Mononuclear cell (primary cell): ENCODE measurements at regions not wholly inside any gene's neighbourhood (a gene's known extent, or its start where the extent isn't known, plus 50 kb on each side); places are given as distances from the start of the nearest gene placed in this dataset.

Source experiments
- H3K27me3 ChIP-seq: 2 replicates; pipeline ENCODE4 v1.6.0; 2011; ENCODE audit warnings: low read length, control low read depth; ENCODE audit not compliant: insufficient read depth
- H3K4me1 ChIP-seq: 2 replicates; pipeline ENCODE4 v1.5.1; 2011; ENCODE audit warnings: mild to moderate bottlenecking, low read length, control low read depth; ENCODE audit not compliant: insufficient read depth
- H3K4me3 ChIP-seq: 2 replicates; pipeline ENCODE4 v1.5.1; 2011; ENCODE audit warnings: mild to moderate bottlenecking, low read length, moderate library complexity
- H3K9me3 ChIP-seq: 2 replicates; pipeline ENCODE4 v1.5.1; 2011; ENCODE audit warnings: low read depth, mild to moderate bottlenecking, control low read depth, low read length

DNA sequence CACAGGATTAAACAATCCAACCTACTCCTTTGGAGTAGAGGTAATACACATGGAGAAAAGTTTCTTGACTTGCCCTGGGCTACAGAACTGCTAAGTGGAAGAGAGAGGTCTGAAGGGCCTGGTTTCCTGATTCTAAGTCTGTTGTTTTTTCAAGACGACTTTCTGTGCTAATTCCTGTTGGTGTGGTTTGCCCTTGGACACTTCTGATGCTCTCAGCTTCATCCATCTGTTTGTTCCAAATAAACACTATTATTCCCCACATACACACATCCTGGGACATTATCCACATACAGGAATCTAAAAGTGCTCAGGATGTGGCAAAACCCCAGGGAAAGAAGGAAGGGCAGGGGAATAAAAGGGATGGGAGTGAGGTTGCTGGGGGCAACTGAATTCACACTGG is 393.5 kb upstream of the TBL1XR1 start:
- no peaks in the 10 kb centered on the region for H3K27me3 ChIP-seq
- H3K4me1 ChIP-seq: peaks cover 23% of the 10 kb centered on the region
- no peak overlapping the region for H3K4me3 ChIP-seq
- H3K9me3 ChIP-seq: no peaks in the 10 kb centered on the region

DNA sequence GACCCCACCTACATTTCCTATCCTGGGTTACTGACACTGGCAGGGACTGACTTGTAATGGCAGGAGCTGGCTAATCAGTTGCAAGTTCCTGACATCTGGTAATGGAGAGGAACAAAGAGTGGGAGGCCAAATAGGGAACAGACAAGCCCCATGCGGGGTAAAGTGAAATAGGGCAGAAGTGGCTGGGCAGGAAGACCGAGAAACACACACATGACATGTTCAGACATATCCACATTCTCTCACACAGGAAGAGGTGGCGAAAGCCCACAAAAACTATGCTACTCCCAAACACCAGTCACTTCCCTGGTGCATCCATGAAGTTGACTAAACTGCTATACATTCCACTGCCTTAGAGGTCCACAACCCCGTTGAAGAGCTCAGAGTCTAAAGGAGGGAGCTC is 394.1 kb upstream of the TBL1XR1 start:
- no peak overlapping the region for H3K4me3 ChIP-seq
- H3K4me1 ChIP-seq: peaks cover 27% of the 10 kb centered on the region
- no peaks in the 10 kb centered on the region for H3K9me3 ChIP-seq
- H3K27me3 ChIP-seq: no peaks in the 10 kb centered on the region

DNA sequence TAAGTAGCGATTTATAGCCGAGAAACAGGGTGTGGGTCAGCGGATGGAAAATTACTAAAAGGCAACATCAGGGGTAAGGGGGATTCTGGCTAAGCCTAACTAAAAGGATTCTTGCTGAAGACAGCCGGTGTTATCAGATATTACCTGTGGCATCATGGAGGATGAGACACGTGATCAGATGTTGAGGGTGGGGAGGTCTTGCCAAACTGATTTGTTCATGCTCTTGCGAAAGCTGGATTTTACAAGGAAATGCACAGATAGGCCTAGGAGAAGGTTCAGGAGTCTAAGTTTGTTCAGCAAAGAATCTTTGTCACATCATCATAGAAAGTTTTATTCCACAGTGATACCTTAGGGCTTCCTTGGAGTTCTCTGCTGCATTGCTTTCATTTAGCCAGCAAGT is 396.8 kb upstream of the TBL1XR1 start:
- H3K4me1 ChIP-seq: peaks cover 54% of the 10 kb centered on the region
- no peak overlapping the region for H3K4me3 ChIP-seq
- no peaks in the 10 kb centered on the region for H3K9me3 ChIP-seq
- no peaks in the 10 kb centered on the region for H3K27me3 ChIP-seq

DNA sequence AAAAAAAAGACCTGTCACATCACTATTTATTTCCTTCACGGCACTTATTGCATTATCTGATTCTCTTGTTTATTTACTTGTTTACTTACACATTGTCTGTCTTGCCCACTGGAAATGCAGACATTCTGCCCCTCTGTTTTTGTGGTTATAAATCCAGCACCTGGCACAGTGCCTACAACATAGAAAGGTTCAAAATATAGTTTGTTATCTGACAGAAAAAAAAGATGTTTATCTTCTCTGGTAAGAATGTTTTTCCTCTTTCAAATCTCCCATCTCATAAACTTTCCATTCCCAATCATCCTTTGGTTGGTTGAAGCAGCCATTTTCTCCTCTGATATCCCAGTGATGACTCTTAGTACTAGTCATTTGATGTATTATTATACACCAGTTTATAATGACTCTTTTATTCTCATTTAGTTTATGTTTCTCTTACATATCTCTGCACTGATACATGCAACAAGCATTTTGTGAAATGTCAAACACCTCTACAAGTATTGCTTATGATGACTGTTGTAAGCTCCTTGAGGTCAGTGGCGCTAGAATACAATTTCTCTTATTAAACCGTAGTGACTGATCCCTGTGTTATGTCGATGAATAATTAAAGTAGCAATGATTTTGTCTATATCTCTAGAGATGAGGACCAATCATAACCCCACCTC is 398.4 kb upstream of the TBL1XR1 start:
- Histone ChIP-seq H3K27me3 (no peaks in the 10 kb centered on the region), H3K4me1 (peaks cover 61% of the 10 kb centered on the region), H3K9me3 (no peaks in the 10 kb centered on the region), H3K4me3 (no peak overlapping the region)

DNA sequence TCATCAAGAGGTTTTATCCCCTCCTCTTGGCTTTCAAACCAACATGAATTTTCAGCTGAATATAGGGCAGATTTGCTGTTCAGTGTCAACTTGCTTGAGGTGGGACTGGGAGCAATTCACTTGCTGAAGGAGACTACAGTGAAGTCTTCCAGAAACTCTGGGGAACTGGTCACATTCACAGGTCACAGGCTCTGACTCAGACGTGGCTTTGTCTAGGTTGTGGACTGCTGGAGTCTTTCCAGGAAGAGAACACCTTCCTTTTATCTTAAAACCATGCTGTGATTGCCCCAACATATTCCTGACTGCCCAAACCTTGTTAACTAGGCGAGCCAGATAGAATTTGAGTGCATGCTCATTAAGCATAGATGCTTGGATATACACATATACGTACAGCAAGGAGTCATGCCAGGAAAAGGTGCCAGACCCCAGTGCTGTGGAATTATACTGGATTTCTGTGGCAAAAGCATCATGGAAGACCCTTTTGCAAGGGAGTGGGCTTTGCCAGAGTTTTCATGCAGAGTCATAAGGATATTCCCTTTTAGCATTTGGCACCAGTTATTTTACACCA is 399.1 kb upstream of the TBL1XR1 start:
- Histone ChIP-seq H3K4me3 (no peak overlapping the region), H3K4me1 (peaks cover 61% of the 10 kb centered on the region), H3K9me3 (no peaks in the 10 kb centered on the region), H3K27me3 (no peaks in the 10 kb centered on the region)

DNA sequence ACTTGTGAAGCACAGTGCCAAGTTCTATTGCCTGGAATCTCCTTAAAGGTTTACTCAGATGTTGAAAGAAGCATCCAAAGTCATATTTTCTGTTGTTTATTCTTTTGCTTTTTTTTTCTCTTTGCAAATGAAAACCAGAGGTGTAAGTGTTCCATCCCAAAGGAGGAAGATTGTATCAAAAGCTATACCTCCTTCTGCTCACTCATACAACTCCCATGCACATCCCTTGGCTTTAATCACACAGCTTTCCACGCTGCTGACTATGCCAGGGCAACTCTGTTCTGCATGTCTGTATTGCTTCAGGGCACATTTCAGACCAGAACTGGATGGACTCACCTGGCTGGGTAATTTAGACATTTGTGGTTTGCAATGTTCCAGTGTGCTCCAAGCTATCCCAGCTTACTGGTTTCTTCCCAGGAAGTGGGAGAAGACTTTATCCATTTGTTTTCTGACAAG is 399.6 kb upstream of the TBL1XR1 start:
- Histone ChIP-seq H3K4me3 (no peak overlapping the region), H3K27me3 (no peaks in the 10 kb centered on the region), H3K4me1 (peaks cover 59% of the 10 kb centered on the region), H3K9me3 (no peaks in the 10 kb centered on the region)

DNA sequence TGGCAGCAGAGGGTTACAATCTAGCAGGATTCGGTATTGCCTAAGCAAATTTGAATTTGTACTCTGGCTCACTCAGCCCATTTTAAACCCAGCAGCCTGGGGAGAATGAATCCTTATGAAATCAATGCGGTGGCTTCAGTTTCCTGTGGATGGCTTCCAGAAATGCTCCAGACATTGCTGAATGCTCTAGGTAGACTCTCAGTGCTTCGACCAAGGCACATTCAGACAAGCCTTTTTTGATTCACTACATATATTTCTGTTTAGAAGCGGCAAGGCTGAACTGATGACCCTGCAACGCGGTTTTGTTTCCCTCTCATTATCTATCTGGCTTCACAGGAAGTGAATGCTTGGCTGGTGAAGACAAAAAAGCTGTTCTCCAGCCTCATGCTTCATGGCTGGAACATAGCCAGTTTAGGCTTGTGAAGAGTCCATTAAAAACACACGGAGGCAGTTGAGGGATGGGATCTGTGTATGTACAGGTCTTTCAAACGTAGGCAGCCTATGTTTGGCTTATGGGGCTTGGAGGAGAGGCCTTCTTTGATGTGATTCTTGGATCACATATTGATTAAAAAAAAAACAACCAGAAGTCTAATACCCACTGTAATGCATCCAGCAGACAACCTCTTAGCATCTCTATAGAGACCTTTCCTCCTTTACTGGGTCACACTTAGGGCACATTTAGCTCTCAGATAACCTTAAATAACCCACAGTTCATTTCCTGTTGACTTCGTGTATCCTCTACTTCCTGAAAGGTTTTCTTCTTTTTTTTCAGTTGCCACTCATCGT is 400.2 kb upstream of the TBL1XR1 start:
- Histone ChIP-seq H3K9me3 (no peaks in the 10 kb centered on the region), H3K4me3 (no peak overlapping the region), H3K27me3 (no peaks in the 10 kb centered on the region), H3K4me1 (peaks cover 65% of the 10 kb centered on the region)

DNA sequence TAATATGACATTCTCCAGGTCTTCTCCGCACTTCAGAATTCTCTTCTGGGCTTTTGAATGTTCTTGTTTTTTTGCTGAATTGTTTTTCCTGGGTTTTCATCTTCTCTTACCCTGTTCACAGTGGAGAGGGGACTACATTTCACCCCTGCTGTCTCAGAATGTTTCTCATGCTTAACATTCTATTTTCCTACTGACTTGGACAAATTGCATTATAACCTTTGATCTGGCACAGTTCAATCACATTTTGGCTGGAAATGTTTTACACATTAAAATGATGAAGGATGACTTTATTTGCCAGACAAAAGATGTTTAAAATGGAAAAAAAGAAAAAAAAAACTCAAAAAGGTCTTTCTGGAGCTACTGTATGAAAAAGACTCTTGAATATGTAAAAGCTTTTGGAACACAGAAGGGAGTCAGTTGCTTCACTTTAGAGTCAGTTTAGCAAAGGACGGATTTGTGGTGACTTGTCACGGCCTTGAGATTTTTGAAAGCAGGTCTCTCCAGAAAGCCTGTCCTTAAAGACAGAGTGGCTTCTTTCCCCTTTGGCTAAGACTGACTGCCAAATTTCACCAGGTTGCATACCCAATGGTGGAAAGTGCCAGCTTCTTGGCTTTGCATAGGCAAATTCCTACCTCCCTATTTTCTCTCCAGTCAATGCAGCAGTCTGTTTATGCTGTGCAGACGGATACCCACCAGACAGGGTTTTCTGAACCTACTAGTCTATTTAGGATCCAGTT is 401.0 kb upstream of the TBL1XR1 start:
- H3K27me3 ChIP-seq: no peaks in the 10 kb centered on the region
- H3K9me3 ChIP-seq: no peaks in the 10 kb centered on the region
- no peak overlapping the region for H3K4me3 ChIP-seq
- peaks cover 73% of the 10 kb centered on the region for H3K4me1 ChIP-seq

DNA sequence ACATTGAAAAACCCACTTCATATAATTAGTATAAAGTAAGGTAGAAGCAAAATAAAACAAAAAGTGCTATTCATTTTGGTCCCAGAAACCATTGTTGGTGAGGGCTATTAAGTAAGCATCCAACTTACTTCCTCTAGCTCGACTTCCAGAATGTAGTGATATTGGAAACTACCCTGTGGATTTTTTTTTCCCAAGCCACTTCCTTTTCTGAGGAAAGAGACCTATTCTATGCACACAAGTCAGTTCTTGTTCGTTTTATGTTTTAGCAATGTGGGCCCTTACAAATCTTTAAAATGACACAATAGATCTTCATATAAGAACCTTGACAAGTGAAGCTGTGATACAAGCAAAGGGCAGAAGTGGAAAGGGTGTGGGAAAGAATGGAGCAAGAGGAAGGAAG is 402.0 kb upstream of the TBL1XR1 start:
- Histone ChIP-seq H3K4me3 (no peak overlapping the region), H3K27me3 (no peaks in the 10 kb centered on the region), H3K4me1 (peaks cover 76% of the 10 kb centered on the region), H3K9me3 (no peaks in the 10 kb centered on the region)

DNA sequence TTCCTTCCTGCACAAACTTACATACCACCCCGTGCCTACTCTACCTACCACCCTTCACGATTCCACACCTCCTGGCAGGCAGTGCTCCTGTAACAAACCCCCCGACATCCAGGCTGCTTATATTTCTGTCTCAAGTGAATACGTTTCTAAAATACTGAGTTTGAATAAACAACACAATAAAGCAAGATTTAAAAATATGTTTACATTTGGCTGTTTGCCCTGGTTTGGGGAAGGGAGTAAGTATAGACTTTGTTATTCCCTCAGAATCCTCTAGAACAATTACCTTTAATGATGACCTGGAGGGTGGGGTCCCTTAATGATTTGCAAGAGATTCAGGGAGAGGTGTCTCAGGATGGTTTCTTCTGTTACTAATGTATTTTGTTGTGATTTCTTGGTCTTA is 402.6 kb upstream of the TBL1XR1 start:
- no peak overlapping the region for H3K4me3 ChIP-seq
- peaks cover 76% of the 10 kb centered on the region for H3K4me1 ChIP-seq
- no peaks in the 10 kb centered on the region for H3K27me3 ChIP-seq
- no peaks in the 10 kb centered on the region for H3K9me3 ChIP-seq

DNA sequence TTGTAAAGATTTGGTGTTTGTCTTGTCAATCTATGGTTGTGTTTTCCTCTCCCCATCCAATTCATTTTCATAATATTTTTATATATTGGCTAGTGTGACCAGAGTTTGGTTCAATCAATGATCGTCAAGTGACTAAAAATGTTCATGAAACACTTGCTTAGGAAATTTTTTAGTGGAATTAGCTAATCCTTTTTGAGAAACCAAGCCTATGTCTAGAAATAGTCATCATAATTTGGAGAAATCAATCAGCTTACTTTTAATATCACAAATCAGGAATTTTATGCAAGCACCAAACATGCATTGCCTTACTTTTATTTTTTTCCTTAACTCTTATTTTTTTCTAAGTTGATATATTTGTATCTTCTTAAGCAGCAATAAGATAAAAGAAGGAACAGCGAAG is 403.1 kb upstream of the TBL1XR1 start:
- Histone ChIP-seq H3K4me1 (peaks cover 76% of the 10 kb centered on the region), H3K9me3 (no peaks in the 10 kb centered on the region), H3K4me3 (no peak overlapping the region), H3K27me3 (no peaks in the 10 kb centered on the region)

DNA sequence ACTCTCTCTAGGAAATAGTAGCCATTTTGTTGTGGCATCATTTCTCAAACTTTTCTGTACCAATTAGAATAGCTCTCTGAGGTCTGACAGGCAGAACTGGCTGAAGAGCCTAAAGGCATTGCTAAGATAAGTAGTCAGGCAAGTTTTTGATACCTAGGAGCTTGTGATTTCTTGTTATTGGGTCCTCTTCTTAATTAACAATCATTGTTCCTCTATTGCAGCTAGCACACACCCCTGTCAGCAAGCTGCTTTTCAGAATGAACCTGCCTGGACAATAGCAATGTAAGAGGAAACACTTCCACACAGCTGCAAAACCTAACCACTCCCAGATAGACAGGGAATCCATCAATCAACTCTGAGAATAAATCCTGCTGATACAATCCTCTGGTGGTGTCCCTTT is 403.9 kb upstream of the TBL1XR1 start:
- no peaks in the 10 kb centered on the region for H3K27me3 ChIP-seq
- H3K9me3 ChIP-seq: no peaks in the 10 kb centered on the region
- H3K4me1 ChIP-seq: peaks cover 75% of the 10 kb centered on the region
- H3K4me3 ChIP-seq: no peak overlapping the region

DNA sequence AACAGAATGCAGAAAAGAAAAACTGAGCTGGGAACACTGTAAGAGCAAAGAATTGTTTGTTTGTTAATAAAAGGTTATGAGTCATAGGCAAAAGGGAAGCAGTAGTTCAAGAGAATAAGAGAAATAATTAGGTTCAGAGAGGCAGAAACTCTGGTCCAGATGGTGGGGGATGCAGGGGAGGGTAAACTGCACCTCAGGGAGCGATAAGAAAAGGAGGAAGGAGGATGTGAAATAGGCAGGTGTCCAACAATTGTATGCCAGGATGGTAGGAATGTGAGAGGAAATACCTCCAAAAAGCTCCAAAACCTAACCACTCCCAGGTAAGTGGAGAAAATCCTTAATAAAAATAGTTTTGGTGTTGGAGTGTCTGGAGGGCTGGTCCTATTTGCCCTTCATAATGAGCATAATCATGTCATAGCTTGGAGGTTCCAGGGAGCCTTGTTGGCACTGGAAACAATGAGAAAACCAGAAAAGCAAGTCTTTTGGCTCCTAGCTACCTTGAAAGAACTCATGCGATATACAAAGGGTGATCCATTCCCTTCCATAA is 405.4 kb upstream of the TBL1XR1 start:
- H3K4me1 ChIP-seq: peaks cover 60% of the 10 kb centered on the region
- H3K4me3 ChIP-seq: no peak overlapping the region
- no peaks in the 10 kb centered on the region for H3K27me3 ChIP-seq
- no peaks in the 10 kb centered on the region for H3K9me3 ChIP-seq

DNA sequence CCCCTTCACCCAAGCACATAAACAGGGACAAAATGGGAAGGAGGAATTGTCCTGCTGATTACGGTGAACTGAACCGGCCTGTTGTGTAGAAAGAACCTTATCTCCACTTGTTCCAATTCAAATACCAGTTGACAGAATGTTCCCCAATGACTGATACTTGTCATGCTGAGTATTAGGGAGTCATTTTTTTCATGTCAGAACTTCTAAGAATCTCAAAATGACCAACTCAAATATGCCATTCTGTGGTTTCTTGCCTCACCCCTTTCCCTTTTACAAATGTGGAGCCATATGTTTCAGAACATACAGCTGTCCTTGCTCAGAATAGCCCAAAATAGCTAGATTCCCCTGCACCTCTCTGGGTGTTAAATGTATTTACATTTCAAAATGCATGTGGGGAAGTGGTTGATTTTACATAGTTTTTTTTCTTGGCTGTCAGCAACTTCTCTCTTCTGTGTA is 405.9 kb upstream of the TBL1XR1 start:
- Histone ChIP-seq H3K9me3 (no peaks in the 10 kb centered on the region), H3K4me3 (no peak overlapping the region), H3K27me3 (no peaks in the 10 kb centered on the region), H3K4me1 (peaks cover 55% of the 10 kb centered on the region)

DNA sequence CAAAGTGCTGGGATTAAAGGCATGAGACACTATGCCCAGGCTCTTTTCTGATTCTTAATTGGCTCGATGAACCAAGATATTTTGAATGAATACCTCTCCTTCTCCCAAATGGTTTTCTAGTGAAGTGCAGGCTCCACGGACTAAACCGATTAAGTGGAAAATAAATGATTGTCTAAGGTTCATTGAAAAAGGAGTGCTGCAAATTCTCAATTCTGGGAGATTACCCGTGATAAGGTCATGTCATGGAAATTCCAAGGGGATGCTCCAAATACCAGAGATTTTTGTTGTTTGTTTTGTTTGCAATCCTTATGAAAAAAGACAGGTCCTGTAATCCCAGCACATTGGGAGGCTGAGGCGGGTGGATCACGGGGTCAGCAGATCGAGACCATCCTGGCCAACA is 406.9 kb upstream of the TBL1XR1 start:
- no peak overlapping the region for H3K4me3 ChIP-seq
- no peaks in the 10 kb centered on the region for H3K9me3 ChIP-seq
- peaks cover 45% of the 10 kb centered on the region for H3K4me1 ChIP-seq
- H3K27me3 ChIP-seq: no peaks in the 10 kb centered on the region
